HG03025 (cell line): ENCODE measurements at regions not wholly inside any gene's neighbourhood (a gene's known extent, or its start where the extent isn't known, plus 50 kb on each side); places are given as distances from the start of the nearest gene placed in this dataset.
"Not testable (repeated sequence)": the region's sequence is repeated elsewhere in the genome, so short reads cannot be mapped to it uniquely, and the experiment has no call there.

ENCODE experiments used
- ATAC-seq: cut with Tn5 transposase; IDR thresholded peaks from one replicate; pipeline ENCODE4 v1.9.1; 2021; ENCODE audit warnings: mild to moderate bottlenecking, moderate library complexity; ENCODE audit not compliant: unreplicated experiment, low FRiP score

DNA sequence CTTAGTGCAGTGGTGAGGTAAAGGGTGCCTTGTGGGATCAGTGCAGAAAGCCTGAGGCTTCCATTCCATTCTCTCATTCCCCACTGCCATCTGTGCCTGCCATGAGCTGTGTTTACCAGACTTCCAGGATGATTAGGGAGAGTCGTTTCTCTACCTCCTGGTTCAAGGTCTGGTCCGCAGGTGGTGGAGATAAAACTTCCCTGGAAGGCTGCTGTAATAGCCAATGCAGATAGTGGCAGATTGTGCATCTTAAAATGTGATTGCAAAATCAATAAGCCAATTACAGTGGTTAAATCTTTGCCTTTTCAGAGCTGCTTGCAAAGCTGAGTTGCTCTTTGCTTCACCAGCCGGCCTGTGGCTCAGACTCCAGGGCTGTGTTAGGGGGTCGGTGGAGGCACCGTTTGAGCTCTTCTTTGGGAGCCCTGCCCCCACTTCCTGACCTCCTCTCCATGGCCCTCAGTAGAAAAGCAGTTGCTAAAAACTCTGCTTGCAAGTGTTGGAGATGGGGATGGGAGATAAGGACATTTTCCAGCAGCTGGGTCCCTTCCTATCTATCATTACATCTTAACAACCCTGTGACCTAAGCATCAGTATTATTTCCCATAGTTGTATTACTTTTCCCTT lies 95.2 kb upstream of the HS6ST1 start:
- no peak for ATAC-seq

DNA sequence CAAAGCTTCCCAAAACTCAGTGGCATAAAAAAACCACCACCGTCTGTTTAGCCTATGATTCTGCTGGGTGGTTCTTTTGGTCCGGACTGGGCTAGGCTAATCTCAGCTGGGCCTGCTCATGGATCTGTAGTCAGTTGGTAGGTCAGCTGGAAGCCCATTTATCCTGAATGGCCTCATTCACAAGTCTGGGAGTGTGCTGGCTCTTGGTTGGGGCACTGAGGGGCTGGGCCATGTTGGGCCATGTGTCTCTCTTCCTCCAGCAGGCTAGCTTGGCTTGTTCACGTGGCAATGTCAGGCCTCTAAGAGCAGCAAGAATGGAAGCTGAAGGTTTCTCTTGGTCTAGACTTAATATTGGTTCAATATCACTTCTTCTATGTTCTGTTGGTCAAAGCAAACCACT lies 95.7 kb upstream of the HS6ST1 start:
- ATAC-seq: no peak

DNA sequence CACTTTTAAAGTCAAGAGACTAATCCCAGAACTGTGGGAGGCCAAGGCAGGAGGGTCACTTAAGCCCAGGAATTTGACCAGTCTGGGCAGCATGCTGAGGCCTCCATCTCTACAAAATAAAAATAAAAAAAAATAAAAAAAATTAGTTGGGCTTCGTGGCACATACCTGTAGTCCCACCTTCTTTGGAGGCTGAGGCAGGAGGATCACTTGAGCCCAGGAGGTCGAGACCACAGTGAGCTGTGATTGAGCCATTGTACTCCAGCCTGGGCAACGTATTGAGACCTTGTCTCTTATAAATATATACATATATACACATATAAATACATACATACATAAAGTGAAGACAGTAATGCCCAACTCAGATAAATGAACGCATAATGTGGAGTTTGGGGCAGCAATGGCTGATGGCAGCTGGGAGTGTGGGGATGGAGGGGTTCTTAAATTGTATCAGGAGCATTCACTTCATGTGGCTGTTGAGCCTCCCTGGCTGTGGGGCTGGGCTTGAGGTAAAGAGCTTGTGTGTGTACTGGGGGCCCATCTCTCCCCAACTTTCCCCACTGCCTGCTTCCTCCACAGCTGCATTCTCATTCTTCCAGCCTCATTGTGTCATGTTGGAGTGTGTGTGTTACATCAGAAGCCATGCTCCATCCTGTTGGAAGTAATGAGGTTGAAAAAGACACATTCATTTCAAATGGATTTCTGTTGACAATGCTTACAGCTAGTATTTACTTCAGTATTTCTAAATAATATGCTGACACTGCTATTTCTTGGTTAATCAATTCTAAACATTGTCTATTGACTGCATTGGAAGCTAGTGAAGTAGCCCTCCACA lies 96.5 kb upstream of the HS6ST1 start:
- ATAC-seq: no peak

DNA sequence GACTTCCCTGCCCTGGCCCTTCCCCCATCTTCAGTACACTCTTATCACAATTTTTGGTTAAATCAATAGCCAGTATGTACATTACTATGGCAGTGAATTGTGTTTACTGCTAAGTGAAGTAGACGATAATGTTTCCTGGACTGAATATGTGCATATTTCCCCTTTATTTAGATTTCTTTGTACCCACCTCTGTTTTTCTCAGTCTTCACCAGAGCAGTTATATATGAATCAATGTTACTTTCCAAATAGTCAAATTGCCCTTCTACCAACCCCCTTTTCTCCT lies 97.1 kb upstream of the HS6ST1 start:
- no peak for ATAC-seq

DNA sequence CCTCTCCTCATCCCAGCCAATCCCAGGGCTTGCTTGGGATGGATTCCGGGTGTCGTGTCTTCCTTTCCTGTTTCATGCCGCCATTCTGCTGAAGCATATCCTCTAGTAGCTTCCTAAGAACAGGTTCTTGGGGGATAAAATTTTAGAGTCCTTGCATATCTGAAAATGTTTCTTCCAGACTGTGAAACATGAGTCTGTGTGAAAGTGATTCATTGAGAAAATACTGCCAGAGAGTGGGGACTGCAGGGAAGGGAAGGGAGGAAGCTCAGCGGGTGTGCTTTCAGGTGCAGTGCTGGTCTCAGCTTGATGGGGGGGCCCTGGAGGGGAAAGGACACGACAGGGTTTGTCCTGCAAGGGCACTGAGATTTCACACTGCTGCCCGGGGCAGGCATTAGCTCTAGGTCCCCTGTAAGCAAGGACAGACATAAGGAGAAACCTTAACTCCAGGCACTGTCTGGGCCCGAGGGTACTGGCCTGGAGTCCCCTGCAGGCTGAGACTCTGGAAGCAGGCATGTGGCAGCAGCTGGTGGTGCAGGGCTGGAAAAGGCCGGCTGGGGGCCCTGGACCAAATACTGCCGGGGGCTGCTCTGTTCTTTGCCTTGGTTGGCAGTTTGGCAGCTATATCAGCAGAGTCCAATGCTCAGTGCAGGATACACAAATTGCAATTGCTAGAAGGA lies 97.6 kb upstream of the HS6ST1 start:
- no peak for ATAC-seq

DNA sequence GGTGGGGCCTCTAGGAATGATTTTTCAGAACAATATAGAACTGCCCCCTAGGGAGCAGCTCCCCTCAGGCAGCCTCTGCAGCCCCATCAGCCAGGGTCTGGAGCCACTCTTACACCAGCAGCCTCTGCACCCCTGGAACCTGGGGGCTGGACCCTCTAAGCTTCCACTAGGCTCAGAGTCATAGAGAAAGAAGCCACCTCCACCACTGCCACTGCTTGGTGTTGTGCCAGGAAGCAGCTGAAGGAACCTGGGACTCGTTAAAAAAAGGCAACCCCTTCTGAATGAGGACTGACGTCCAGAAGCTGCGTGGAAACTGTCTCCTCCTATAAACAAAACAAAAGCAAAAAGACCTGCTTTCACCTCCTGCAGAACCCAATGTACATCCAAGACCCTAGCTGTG lies 98.1 kb upstream of the HS6ST1 start:
- no peak for ATAC-seq

DNA sequence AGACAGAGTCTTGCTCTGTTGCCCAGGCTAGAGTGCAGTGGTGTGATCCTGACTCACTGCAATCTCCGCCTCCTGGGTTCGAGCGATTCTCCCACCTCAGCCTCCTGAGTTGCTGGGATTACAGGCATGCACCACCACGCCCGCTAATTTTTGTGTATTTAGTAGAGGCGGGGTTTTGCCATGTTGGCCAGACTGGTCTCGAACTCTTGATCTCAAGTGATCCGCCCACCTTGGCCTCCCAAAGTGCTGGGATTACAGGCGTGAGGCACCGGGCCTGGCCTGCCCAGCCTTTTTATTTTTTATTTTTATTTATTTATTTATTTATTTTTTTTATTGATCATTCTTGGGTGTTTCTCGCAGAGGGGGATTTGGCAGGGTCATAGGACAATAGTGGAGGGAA lies 98.6 kb upstream of the HS6ST1 start:
- not testable (repeated sequence) for ATAC-seq

DNA sequence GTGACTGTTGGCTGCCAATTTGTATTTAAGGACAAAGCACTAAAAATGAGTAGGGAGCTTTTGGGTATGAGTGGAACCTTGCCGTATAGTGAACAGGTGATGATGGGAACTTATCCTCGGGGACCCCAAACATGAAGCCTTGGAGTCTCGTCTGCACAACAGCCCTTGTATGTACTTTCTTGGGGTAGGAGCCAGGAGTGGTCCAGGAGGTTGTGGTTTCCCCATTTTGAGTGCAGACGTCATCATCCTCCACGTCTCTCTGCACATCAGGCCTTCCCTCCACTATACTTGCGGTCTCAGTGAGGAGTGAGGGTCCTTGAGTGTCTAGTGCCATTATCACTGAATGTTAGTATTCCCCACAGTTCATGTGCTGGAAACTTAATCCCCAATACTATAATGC lies 101.5 kb upstream of the HS6ST1 start:
- no peak for ATAC-seq

DNA sequence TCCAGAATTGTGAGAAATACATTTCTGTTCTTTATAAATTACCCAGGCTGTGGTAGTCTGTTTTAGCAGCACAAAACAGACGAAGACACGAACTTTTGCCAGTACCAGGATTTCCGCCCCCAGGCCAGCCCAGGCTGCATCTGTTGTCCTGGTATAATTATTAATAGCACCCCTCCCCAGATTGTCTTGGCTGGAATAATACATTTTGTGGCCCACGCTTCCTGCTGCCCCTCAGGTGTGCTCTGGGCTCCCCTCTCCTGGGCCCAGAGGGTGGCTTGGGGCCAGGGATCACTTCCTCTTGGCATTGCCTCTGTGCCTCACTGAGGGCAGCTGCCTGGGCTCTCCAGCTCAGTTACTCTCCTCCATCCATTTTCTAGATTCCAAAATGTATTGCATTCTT lies 102.1 kb upstream of the HS6ST1 start:
- no peak for ATAC-seq

DNA sequence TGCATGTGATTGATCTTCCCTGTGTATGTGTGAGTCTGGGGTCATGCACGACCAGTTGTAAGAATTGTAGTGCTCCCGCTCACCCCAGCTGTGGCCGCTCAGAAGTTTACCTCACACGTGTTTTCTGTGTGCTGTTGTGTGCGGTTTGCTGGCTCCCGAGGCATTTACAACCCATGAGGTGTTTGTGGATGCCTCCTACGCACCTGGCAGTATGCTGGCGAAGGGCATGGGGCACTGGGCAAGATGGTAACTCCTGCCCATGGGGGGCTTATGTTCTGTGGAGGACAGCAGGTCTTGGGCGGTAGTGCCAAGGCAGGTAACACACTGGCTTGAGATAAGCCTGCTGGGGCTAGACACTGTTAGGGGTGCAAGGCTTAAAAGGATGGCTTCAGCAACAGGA lies 102.6 kb upstream of the HS6ST1 start:
- no peak for ATAC-seq

DNA sequence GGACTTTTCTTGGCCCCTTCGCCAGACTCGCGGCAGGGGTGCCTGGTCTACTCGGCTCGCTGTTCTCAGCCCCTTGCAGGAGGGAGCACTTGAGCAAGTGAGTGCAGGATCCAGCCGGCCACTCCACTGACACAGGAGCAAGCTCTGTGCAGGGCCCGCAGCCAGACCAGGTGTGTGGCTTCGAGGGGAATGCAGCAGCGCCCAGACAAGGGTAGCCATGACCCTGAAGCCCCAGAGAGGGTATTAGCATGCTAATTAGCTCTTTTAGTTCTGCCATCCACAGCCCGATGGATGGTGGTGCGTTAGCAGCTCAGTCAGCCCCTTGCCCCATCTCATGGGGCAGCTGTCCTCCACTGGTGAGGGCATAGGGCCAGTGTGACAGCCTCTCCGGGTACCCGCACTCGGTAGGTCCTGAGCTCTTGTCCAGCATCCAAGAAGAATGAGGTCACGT lies 103.2 kb upstream of the HS6ST1 start:
- ATAC-seq: no peak

DNA sequence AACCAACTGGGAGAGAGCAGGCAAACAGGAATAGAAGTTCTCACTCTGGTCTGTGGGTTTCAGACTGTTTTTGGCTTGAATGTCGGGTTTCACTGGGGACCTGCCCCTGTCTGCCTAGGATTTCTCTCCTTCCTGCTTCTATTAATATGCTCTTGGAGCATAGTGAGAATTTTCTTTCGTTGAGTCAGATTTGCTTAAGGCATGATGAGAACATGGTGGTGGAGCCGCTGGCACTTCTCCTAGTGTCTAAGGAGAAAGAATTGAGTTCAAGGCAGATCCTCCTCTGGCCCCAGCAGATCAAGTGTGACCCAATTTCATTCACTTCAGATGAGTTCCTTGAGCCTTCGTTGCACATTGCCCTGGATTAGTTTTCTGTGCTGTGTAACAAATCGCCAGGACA lies 103.9 kb upstream of the HS6ST1 start:
- no peak for ATAC-seq

DNA sequence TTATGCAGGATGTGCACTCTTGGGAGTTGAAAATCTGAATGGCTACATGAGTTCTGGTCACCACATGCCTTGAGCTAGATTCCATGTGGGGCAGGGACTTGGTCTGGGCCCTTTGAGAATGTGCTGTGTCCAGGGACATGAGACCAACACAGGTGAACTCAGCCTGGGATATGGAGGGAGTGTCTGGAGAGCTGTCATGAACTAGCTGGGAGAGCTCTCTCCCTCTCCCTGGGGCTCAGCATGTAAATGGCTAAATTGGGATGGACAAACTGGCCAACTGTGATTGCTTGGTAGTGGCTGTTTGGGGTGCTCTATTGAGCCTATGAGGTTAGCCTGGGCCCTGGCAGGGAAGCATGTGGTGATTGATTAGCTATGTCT lies 105.1 kb upstream of the HS6ST1 start:
- ATAC-seq: no peak

DNA sequence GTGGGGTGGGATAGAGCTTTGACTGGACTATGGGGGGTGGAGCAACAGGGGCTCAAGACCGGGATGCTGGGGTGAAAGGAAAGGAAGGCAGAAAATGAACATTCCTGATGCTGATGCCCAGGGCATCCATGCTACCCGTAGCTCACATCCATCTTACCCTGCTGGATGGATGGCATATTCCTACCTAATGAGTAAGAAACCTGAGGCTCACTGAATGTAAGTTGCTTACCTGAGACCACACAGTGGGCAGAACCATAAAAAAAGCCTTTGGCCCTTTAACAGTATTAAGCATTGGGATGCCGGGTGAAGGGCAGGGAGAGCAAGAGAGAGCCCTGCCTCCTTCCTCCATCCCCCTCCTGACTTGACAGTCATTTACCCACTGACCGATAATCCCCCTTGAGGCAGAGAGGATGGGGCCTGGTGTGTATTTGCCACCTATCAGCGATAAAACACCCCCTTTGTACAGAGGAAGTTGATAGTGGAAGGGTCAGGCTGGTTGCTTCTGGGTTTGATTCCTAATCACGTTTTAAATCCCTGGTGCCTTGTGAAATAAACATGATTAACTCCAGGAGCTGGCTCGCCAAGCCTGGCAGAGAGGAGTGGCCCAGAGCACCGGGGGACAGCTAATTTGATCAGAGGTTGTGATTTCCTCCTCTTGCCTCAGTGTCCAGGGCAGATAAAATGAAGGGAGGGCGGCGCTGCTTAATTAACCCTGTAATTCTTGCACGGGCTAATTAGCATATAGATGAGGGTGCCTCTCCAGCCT lies 105.9 kb upstream of the HS6ST1 start:
- no peak for ATAC-seq

DNA sequence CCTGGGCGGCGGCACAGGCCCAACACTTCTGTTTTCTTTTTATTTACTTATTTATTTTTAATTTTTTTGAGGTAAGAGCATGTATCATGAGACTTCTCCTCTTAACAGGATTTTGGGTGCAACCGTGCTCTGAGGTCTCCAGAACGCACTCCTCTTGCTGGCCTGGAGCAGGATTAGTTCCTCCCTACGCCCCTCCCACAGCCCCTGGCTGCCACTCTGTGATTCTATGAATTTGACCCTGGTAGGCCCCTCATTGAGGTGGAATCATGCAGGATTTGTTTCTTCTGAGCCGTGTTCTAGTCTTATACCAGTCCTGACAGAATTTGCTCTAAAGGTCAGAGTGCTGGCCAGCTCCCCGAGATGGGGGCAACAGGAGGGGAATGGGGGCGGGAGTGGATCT lies 106.5 kb upstream of the HS6ST1 start:
- no peak for ATAC-seq

DNA sequence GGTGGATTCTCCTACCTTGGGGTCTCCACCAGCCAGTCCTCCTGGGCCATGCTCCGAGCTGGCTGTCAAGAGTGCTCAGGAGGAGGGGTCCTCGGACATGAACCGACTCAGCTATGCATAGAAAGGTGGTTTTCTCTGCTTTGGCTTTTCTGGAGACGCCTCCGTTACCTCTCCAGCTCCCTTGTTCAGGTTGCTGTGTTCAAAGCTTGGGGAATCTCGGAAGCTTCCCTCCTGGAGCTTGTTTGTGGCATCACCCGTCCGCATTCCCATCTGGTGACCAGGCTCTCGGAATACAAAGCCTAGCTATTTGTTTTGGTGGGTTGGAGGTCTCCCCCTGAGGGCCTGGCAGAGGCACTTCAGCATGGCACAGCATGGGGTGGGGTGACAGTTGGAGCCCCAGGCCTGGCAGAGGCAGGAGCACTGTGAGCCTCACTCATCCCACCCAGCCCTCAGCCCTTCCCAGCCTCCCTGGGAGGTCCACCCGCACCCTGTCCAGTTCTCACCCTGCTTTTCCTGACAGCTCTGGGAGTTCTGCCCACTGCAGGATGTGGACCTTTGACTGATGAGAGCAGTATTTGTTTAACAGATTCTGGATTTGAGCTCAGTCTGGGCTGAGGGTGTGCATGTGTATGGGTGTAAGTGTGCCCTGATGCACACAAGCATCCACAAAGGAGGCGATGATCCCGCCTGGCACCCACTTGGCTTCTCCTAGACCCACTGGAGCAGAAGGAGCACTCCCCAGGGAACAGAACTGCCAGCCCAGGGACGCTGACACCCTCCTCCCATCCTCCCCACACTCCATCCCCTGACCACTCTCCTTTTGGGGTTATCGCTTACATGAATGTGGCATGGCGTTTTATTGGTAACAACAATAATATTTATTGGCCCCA lies 107.3 kb upstream of the HS6ST1 start:
- no peak for ATAC-seq

DNA sequence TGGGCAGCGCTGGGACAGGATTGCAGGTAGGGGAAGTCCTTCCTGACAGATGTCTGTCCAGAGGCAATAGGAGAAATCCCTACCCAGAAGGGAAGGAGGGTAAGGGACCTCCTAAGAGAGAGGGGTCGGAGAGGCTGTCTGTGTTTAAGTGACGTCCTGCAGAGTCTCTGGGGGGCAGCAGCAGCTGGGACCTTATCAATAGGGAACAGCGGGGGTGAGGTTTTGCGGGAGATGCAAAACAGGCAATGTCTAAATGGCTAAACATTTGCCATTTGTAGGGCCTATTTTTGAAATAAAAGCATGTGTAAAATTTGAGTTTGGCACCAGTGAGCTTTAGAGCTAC lies 108.7 kb upstream of the HS6ST1 start:
- ATAC-seq: no peak

DNA sequence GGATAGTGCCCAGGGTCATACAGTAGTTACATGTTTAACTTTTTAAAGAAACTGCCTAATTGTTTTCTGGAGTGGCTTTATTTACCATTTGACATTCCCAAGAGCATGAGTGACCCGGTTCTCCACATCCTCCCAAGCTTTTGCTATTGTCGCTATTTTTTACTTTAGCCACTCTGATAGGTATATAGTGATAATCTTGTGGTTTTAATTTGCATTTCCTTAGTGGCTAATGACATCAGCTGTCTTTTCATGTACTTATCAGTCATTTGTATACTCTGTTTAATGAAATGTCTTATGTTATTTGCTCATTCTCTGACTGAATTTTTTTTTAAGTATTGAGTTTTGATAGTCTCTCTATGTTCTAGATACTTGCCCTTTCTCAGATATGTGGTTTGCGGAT lies 109.7 kb upstream of the HS6ST1 start:
- no peak for ATAC-seq

DNA sequence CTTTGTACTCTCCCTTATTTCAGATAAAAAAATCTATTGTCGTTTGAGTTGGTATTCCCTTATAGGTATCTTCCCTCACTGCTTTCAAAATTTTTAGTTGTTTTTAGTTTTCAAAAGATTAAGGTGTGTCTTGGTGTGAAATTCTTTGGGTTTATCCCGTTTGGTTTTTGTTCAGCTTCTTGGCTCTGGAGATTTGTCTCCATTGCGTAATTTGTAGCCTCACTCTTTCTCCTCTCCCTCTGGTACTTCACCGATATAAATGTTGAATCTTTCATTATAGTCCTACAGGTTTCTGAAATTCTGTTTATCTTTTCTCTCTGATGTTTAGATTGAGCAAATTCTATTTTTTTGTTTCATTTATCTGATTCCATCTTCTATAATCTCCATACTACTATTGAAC lies 113.8 kb upstream of the HS6ST1 start:
- ATAC-seq: no peak

DNA sequence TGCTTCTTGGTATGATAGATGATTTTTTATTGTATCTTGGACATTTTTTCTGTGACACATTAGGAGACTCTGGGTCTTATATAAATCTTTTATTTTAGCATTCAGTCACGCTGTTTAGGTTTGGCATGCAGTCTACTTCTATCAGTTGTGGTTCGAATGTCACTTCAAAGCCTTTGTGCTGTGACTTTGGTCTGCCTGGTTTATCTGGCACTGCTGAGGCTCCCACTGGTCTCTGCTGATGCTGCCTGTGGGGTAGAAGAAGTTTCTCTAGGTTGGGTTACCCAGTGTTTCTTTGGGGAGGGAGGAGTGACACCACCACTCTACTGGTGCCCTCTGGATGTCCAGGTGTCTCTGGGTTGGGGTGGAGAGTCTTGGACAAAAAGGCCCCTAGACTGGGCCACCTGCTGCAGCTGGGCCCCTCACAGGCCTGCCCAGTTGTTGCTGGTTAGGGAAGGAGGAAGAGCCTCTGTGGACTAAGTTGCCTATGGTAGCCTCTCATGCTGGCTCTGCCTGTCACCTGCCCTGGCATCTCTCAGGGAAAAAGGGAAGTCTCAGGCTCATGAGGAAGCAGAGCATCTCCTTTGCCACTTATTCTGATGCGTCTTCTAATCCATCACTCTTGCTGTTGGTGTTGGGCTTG lies 115.4 kb upstream of the HS6ST1 start:
- no peak for ATAC-seq
